ENCODE measurements at regions not wholly inside any gene's neighbourhood (a gene's known extent, or its start where the extent isn't known, plus 50 kb on each side); places are given as distances from the start of the nearest gene placed in this dataset.

DNA sequence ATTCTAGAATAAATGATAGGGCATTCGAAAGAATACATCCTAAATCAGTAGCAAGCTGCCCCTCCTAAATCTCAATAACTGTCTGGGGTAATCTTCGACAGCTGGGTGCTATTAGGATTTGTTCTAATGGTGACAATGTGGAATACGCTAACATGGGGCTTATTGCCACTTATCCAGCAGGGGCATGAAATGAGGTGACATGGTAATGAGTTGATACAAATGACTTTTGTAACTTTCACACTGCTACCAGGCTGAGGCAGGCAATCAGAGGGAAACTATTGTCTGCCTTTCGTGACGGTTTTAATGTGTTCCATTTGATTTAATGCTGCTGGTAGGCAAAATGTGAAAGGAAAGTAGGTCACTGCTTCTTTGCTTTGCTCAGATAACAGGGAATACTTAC is 1047.4 kb upstream of the PABPC4L start:
- DNase-seq (ENCODE audit: low spot score), result no peak
- intact Hi-C loops (cut with DNase I), result no loop called here
- WGBS, result 54% methylated on average over 5 of the region's 5 CpGs

DNA sequence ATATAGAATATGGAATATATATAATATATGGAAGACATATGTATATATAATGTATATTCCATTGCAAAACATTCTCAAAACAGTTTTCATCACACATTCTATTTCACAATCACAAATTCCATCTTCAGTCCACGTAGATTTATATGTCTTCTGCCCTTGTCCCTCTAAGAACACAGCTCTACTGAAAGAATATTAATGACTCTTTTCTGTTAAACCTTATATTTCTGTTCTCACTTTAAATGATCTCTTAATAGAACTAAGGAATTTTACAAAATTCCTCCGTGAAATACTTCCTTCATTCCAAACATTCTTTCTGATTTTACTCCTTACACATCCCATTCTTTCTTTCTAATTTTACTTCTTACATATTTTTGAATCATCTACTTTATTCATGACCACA is 1043.1 kb upstream of the PABPC4L start:
- Histone ChIP-seq H3K27ac (no peak overlapping the region), H3K4me3 (no peak overlapping the region), H3K27me3 (replicated peaks; ENCODE audit: insufficient read depth) (no peaks in the 10 kb centered on the region), H3K36me3 (no peaks in the 10 kb centered on the region), H3K4me1 (replicated peaks) (no peaks in the 10 kb centered on the region), H3K9me3 (no peaks in the 10 kb centered on the region)
- no peak for TF ChIP-seq POLR2AphosphoS5 (IDR thresholded peaks at IDR 0.05)
- TF ChIP-seq POLR2A (IDR thresholded peaks at IDR 0.05), result no peak
- TF ChIP-seq, protein P1, sequence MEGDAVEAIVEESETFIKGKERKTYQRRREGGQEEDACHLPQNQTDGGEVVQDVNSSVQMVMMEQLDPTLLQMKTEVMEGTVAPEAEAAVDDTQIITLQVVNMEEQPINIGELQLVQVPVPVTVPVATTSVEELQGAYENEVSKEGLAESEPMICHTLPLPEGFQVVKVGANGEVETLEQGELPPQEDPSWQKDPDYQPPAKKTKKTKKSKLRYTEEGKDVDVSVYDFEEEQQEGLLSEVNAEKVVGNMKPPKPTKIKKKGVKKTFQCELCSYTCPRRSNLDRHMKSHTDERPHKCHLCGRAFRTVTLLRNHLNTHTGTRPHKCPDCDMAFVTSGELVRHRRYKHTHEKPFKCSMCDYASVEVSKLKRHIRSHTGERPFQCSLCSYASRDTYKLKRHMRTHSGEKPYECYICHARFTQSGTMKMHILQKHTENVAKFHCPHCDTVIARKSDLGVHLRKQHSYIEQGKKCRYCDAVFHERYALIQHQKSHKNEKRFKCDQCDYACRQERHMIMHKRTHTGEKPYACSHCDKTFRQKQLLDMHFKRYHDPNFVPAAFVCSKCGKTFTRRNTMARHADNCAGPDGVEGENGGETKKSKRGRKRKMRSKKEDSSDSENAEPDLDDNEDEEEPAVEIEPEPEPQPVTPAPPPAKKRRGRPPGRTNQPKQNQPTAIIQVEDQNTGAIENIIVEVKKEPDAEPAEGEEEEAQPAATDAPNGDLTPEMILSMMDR (IDR thresholded peaks at IDR 0.05), result no peak
- intact Hi-C loops (cut with DNase I), result no loop called here
- 47% methylated on average over 2 of the region's 2 CpGs for WGBS
- DNase-seq (ENCODE audit: low spot score), result no peak

More for the DNA sequence above, 1047.4 kb upstream of the PABPC4L start:
- no peaks in the 10 kb centered on the region for H3K36me3 ChIP-seq
- TF ChIP-seq POLR2AphosphoS5 (IDR thresholded peaks at IDR 0.05) (no peak), POLR2A (IDR thresholded peaks at IDR 0.05) (no peak)
- TF ChIP-seq, protein P1 (IDR thresholded peaks at IDR 0.05), result no peak
- H3K27ac ChIP-seq, result no peak overlapping the region
- H3K4me1 ChIP-seq (replicated peaks), result no peaks in the 10 kb centered on the region
- H3K4me3 ChIP-seq, result no peak overlapping the region
- no peaks in the 10 kb centered on the region for H3K27me3 ChIP-seq (replicated peaks; ENCODE audit: insufficient read depth)
- no peaks in the 10 kb centered on the region for H3K9me3 ChIP-seq

DNA sequence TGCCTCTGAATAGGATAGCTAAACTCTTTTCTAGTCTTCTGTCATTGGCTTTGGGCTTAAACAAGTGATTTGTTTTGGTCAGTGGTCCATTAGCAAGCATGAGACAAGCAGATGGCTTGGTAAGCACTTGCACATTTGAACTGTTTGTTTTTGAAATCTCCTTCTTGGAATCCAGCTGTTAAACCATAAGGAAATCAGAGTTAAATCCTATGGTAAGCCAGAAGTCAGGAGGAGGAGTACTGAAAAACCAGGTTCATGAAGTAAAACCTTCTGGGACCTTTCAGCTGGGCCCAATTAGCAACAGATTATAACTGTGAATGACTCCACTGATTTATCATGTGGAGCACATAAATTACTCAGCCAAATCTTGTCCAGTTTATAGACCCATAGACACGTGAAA is 1042.5 kb upstream of the PABPC4L start:
- no peak for TF ChIP-seq POLR2AphosphoS5 (IDR thresholded peaks at IDR 0.05)
- TF ChIP-seq POLR2A (IDR thresholded peaks at IDR 0.05), result no peak
- TF ChIP-seq, protein P1 (IDR thresholded peaks at IDR 0.05), result no peak
- WGBS, result 12% methylated on average over 1 of the region's 1 CpG

DNA sequence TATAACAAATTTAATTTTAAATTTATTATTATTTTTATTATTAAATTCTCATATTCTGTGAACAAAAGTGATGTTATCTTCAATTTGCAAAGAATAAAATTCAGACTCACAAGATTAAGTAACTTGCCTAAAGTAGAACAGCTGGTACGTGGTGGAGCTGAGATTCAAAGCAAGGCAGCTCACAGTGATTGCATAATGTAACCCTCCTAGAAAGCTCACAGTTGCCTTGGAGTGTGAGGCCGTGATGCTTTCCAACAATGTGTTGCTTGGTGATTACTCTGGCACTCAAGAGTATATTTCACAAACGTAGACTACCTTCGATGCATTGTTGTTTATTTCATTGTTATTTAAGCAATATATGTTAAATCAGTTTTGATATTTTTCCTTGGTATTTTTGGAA is 1039.2 kb upstream of the PABPC4L start:
- 78% methylated on average over 4 of the region's 4 CpGs for WGBS
- Histone ChIP-seq H3K4me3 (no peak overlapping the region), H3K9me3 (no peaks in the 10 kb centered on the region), H3K27ac (no peak overlapping the region), H3K27me3 (replicated peaks; ENCODE audit: insufficient read depth) (no peaks in the 10 kb centered on the region), H3K4me1 (replicated peaks) (no peaks in the 10 kb centered on the region), H3K36me3 (no peaks in the 10 kb centered on the region)
- no peak for DNase-seq (ENCODE audit: low spot score)
- TF ChIP-seq POLR2A (IDR thresholded peaks at IDR 0.05) (no peak), POLR2AphosphoS5 (IDR thresholded peaks at IDR 0.05) (no peak)
- TF ChIP-seq, protein P1 (IDR thresholded peaks at IDR 0.05), result no peak
- intact Hi-C loops (cut with DNase I), result no loop called here

More for the DNA sequence above, 1042.5 kb upstream of the PABPC4L start:
- Histone ChIP-seq H3K4me3 (no peak overlapping the region), H3K36me3 (no peaks in the 10 kb centered on the region), H3K27ac (no peak overlapping the region), H3K27me3 (replicated peaks; ENCODE audit: insufficient read depth) (no peaks in the 10 kb centered on the region), H3K4me1 (replicated peaks) (no peaks in the 10 kb centered on the region), H3K9me3 (no peaks in the 10 kb centered on the region)
- DNase-seq (ENCODE audit: low spot score), result no peak
- intact Hi-C loops (cut with DNase I), result no loop called here

DNA sequence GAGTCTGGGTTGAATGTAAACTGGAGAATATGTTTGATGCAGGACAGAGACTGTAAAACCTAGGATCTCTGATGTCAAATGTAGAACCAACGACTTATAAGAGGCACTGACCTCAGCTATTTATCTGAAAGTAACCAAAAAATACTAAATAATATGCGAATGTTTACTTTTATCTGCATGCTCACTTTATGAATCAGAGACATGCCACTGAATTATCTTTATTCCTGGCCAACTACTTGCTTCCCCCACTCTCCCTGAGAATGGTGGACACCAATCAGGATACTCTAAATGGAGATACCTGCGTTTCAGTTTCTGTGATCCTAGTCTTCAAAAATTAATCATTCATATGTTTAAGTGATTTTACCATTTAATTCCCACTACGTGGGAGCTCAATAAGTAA is 1038.4 kb upstream of the PABPC4L start:
- Histone ChIP-seq H3K27ac (no peak overlapping the region), H3K27me3 (replicated peaks; ENCODE audit: insufficient read depth) (no peaks in the 10 kb centered on the region), H3K36me3 (no peaks in the 10 kb centered on the region), H3K9me3 (no peaks in the 10 kb centered on the region), H3K4me3 (no peak overlapping the region), H3K4me1 (replicated peaks) (no peaks in the 10 kb centered on the region)
- TF ChIP-seq, protein P1 (IDR thresholded peaks at IDR 0.05), result no peak
- TF ChIP-seq POLR2A (IDR thresholded peaks at IDR 0.05) (no peak), POLR2AphosphoS5 (IDR thresholded peaks at IDR 0.05) (no peak)
- no peak for DNase-seq (ENCODE audit: low spot score)
- WGBS, result 83% methylated on average over 4 of the region's 4 CpGs
- intact Hi-C loops (cut with DNase I), result no loop called here

Measured in prostate gland (tissue), 2 donors.